G401 (cell line): ENCODE measurements at regions not wholly inside any gene's neighbourhood (a gene's known extent, or its start where the extent isn't known, plus 50 kb on each side); places are given as distances from the start of the nearest gene placed in this dataset.
"Not testable (repeated sequence)": the region's sequence is repeated elsewhere in the genome, so short reads cannot be mapped to it uniquely, and the experiment has no call there.

Experiments used
- DNase-seq: peaks from one replicate; pipeline ENCODE4 v3.0.0-alpha.2; 2015; ENCODE audit warnings: low spot score
- in situ Hi-C: cut with HindIII; loops from 2 replicates; pipeline ENCODE4 v1.10.0; 2016; ENCODE audit warnings: low sequenced_read_pairs, mixed read lengths

DNA sequence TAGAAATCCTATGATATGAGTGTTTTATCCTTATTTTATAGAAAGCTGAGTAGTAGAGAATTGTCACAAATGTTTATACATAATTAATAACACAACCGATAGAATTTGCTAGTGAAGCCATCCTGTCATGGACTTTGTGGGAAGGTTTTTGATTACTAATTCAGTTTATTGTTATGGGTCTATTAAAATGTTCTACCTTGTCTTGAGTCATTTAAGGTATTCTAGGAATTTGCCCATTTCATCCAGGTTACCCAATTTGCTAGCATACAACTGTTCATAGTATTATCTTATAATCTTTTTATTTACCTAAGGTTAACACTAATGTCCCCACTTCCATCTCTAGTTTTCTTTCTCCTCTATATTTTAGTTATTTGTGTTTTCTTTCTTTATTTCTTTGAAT, 553.1 kb upstream of the ATXN7L3B start:
- DNase-seq, result no peak
- in situ Hi-C loops, result no loop called here

DNA sequence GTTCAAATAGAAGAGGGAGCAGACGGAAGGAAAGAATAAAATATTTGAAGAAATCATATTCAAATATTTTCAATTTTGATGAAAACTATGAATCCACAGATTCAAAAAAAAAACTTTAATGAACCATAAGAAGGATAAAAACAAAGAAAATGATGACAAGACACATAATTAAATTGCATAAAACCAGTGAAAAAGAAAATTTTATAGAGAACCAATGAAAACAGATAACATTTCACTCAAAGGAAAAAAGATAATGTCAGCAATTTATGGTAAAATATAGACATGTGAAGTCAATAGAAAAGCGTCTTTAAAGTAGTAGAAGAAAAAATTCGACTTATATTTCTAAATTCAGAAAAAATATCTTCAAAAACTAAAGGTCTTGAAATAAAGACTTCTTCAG, 546.5 kb upstream of the ATXN7L3B start:
- in situ Hi-C loops, result no loop called here
- DNase-seq, result no peak

DNA sequence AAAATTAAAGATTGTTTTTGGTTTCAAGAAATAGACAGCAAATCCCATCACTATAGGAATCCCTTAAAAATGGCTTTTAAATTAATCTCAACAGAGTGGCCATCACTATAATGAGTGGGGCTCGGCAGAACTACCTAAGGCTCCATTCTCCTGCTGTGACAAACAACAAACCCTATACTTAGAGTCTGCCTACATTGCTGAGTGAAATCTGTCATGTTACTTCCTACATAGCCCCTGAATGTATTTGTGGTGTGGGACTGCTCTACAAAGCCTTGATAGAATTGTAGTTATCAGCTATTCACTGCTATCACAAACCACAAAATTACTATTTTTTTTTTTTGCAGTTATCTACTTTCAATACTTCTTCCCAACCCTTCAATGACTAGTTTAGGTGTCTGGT, 538.7 kb upstream of the ATXN7L3B start:
- in situ Hi-C loops, result no loop called here

DNA sequence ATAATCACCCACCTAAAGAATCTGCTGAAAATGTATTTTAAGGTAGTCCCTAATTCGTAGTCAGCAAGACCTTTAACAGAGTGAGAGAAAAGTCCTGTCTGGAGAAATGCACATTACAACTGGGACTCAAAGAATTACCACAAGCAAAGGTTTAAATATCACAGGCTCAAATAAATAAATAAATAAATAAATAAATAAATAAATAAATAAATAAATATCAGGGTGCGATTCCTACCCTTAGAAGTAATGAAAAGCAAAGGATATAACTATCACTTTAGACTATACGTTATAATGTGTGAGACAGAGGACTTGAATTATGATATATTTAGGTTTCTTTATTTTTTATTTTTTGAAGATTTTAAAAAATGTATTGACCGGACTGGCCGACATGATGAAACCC, 522.5 kb upstream of the ATXN7L3B start:
- DNase-seq, result no peak
- in situ Hi-C loops, result no loop called here

More for the DNA sequence above, 538.7 kb upstream of the ATXN7L3B start:
- no peak for DNase-seq

DNA sequence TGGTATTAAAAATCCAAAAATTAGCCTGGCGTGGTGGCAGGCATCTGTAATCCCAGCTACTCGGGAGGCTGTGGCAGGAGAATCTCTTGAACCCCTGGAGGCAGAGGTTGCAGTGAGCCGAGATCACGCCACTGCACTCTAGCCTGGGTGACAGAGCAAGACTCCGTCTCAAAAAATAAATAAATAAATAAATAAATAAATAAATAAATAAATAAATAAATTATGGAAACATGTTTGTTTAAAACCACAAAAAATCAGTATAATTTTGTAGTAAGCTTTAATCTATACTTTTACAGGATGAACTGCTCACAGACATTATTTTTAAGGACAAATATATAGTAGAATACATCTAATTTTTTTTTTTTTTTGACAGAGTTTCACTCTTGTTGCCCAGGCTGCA, 521.3 kb upstream of the ATXN7L3B start:
- in situ Hi-C loops, DNase-seq: not testable (repeated sequence)

DNA sequence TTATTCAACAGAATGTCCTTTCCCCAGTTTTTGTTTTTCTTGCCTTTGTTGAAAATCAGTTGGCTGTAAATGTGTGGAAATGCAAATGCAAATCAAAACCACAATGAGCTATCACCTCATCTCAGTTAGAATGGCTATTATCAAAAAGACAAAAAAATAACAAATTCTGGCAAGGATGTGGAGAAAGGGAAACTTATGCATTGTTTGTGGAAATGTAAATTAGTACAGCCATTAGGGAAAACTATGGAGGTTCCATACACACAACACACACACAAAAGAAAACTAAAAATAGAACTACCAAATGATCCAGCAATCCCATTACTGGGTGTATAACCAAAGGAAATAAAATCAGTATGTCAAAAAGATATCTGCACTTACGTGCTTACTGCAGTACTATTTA, 518.8 kb upstream of the ATXN7L3B start:
- DNase-seq, result no peak
- in situ Hi-C loops, result no loop called here

DNA sequence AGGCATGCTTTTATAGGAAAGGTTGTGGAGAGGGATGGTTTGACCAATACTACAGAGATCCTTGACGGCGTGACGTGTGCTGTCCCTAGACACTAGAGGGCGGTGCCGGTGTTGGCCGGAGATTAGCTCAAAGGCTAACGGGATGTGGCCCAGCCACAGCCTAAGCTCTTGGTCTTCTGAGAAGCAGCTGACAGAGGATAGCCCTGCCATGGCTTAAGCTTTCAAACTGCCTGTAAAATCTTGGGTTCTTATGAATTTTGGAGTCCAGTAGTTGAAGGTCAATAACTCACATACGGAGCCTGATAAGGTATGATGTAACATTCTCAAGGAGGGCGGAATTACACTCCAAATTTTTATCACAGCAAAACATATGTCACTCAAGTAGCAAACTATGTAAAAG, 515.7 kb upstream of the ATXN7L3B start:
- in situ Hi-C loops, result no loop called here

DNA sequence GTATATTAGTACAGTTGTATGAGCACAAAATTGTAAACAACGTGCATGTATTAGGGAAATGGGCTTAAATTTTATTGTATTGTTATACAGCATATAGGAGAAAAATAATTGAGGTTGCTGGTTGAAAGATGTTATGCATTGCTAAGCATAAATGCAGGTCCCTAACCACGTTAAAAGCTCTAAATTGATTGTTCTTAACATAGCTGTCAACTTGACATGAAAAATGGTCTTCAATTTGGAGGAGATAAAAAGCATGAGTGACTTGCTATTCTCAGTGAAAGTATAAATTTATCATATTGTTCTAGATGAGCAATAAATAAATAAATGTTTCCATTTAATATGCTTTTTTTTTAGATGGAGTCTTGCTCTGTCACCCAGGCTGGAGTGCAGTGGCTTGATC, 506.6 kb upstream of the ATXN7L3B start:
- DNase-seq, result no peak
- in situ Hi-C loops, result no loop called here

More for the DNA sequence above, 515.7 kb upstream of the ATXN7L3B start:
- DNase-seq, result peak; percentile 32

DNA sequence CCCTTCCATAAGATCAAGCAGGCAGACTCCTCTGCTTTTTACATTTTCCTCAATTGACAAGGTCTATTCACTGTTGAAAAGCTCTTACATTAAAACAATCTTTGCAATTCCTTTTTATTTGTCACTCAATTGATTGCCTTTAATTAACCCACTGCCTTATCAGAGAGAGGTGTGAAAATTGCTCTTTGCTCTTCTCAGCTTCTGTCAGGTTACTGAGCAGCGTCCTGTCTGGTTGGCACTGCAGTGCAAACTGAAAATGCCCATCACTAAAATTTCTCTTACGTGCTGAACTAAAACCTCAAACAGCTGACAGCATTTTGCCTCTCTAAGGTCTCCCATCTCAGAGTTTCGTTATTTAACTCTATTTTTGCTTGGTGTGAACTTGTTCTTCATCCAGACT, 504.1 kb upstream of the ATXN7L3B start:
- DNase-seq, result no peak
- in situ Hi-C loops, result no loop called here

DNA sequence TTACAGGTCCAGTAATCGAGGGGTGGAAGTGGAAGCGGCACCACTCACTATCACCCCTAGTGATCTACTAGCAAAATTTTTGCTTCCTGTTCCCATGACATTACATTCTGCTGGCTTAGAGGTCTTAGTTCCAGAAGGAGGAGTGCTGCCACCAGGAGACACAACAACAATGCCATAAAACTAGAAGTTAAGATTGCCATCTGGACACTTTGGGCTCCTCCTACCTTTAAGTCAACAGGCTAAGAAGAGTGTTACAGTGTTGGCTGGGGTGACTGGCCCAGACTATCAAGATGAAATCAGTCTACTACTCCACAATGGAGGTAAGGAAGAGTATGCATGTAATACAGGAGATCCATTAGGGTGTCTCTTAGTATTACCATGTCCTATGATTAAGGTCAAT, 498.5 kb upstream of the ATXN7L3B start:
- in situ Hi-C loops, DNase-seq: not testable (repeated sequence)

DNA sequence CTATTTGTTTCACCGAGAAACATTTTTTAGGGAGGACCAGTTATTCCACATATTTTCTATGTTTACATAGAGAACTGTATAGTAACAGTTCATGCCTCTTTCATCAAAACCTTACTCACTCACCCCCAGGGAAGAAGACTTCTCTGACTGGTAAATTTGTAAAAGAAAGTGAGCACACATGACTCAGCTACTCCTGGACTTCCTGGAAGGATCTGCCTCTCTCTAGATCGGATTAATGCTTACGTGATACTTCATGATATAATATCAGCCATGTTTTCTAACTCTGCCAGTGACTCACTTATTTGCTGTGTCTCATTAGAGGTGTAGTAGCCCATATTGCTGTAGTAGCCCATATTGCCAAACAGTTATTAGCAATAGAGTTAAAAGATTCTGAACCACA, 494.3 kb upstream of the ATXN7L3B start:
- no peak for DNase-seq
- in situ Hi-C loops, result no loop called here

DNA sequence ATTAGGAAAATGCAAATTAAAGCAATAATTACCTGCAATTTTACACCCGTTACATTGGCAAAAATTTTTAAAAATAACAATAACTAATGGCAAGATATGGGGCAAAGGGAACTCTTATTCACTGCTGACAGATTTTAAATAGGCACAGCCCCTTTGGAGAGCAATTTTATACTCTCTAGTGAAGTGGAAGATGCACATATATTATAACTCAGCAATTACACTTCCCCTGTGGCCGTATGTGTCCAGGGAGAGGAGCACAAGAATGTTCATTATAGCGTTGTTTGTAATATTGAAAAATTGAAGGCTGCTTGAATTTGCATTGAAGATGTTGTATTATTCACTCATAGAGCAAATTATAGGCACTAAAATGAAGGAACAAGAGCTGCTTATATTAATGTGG, 488.3 kb upstream of the ATXN7L3B start:
- DNase-seq, result no peak
- in situ Hi-C loops, result no loop called here

DNA sequence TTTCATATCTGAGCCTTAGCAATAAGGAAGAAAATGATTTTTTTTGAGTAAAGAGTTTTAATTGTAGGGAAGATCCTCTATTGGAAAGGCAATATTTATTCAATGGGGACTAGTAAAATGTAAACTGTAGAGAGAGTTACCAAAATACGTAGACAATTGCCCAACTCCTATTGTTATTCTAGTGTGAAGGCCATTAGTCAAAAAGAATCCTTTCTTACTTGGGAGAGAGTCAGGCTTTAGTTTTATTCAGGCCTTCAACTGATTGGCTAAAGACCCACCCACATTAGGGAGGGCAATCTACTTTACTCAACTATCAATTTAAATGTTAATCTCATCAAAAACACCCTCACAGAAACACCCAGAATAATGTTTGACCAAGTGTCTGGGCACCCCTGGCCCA, 485.8 kb upstream of the ATXN7L3B start:
- no peak for DNase-seq
- in situ Hi-C loops, result no loop called here

DNA sequence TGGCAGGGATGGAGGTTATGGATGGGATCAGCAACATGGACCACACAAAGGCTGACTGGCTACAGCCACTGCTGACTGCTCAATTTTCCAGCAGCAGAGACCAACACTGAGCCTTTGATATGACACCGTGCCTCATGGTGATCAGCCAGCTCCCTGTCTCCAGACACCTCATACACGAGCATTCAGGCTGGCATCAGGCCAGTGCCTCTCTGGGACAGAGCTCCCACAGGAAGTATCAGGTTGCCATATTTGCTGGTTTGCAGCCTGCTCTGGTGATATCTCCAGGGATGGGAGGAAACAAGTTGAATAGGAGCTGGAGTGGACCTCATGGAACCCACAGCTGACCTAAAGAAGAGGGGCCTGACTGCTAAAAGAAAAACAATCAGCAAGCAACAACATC, 471.2 kb upstream of the ATXN7L3B start:
- in situ Hi-C loops, result no loop called here
- no peak for DNase-seq

DNA sequence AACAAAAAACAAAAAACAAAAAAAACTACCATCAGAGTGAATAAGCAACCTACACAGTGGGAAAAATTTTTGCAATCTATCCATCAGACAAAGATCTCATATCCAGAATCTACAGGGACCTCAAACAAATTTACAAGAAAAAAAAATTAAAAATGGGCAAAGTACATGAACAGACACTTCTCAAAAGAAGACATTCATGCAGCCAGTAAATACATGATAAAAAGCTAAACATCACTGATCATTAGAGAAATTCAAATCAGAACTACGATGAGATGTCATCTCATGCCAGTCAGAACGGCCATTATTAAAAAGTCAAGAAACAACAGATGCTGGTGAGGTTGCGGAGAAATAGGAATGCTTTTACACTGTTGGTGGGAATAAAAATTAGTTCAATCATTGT, 466.5 kb upstream of the ATXN7L3B start:
- in situ Hi-C loops, result no loop called here
- DNase-seq, result no peak

DNA sequence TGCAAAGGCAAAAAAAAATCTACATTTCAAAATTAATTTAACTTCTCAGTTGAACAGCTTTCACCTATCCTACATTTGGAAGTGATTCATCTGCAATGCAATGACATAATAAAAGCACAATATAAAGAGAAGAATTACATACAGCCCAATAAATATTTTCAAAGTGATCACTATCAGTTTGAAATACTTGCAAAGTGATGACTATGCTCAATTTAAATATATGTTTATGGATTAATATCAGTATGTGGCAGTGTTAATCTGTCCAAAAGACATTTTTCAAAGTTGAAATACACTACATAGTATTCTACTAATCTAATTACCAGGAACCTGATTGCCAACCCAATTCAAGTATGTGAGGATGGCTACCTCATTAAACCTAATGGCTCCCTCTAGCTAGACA, 460.7 kb upstream of the ATXN7L3B start:
- DNase-seq, result no peak
- in situ Hi-C loops, result no loop called here

DNA sequence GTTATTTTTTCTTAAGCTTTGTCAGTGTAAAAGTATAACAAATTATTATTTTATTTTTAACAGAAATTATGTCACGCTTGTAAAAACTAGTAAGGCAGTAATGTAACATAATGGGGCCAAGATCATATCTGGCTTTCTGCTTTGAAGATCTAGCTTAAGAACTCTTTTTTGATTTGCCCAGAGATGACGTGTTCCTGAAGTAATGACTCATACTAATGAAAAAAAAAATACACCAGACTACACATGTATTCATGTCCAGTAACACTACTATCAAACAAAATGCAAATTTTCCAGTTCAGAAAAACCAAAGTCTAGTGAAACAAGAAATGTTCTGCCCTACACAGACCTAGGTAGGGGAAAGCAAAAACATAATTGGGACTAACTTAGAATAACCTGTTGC, 432.2 kb upstream of the ATXN7L3B start:
- in situ Hi-C loops, result no loop called here
- DNase-seq, result no peak

DNA sequence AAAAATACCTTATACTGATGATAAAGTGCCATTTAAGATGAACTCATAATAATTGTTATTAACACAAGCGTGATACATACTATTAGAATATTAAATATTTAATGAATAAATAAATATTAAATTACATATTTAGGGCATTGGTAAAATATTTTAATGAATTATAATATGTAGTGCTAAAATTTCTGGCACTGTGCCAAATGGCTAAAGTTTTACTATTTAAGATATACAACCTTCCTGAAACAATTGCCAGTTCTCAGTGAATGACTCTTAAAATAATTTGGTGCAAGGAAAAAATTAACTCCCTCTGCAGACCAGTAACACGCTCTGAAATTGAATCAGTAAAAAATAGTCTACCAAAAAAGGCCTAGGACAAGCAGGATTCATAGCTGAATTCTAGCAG, 428.9 kb upstream of the ATXN7L3B start:
- in situ Hi-C loops, result no loop called here
- DNase-seq, result no peak

DNA sequence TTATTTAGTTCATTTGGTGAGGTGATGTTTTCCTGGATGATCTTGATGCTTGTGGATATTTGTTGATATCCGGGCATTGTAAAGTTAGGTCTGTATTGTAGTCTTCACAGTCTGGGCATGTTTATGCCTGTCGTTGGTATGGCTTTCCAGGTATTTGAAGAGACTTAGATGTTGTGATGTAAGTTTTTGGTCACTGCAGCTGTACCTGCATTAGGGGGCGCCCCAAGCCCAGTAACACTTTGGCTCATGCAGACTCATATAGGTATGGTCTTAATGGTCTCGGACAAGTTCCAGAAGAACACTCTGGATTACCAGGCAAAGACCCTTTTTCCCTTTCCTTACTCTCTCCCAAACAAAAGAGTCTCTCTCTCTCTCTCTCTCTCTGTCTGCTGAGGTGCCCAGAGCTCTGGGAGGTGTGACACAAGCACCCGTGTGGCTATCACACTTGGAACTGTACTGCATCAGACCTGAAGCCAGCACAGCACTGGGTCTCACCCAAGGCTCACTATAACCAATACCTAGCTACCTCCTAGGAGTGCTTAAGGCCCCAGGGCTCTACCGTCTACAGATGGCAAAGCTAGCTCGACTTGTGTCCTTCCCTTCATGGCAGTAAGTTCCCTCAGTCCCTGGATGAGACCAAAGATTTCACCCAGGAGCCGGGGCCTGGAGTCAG, 425.8 kb upstream of the ATXN7L3B start:
- in situ Hi-C loops, result no loop called here

DNA sequence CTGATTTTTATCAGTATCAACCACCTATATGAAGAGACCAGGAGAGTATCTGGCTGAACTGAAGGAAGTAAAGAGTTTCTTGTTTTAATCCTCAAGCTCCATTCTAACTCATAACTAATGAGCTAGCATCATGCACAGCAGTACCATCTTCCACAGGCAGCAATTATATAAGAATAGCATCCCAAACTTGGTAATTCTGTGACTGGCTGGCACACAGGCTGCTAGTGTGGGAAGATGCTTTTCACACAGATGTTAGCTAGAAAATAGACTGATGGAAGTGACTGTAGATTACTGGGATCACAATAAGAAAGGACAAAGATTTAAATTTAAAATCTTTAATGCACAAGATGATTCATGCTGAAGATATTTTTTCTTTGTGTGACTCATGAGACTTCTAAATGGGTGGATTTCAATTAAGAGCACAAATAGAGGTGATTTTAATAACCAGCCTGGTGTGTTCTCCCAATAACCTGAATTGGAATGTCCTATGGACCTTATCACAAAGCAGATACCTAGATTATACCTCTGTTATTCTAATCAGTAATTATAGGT, 417.7 kb upstream of the ATXN7L3B start:
- DNase-seq, result no peak
- in situ Hi-C loops, result no loop called here

More for the DNA sequence above, 425.8 kb upstream of the ATXN7L3B start:
- DNase-seq, result peak; percentile 9

DNA sequence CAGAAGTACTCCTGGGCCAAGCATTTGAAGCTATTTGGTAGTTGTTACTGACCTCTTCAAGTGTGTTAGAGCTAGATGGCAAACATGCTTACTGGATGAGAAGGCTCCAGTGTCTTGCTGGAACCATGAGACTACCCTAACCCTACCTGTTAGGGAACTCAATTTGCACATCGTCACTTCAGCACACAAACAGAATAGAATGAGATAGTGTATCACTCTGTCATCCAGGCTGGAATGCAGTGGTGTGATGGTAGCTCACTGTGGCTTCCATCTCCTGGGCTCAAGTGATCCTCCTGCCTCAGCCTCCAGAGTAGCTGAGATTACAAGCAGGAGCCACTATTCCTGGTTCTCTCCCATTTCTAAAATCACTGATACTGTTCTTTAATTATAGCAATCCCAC, 417.0 kb upstream of the ATXN7L3B start:
- in situ Hi-C loops, result no loop called here
- no peak for DNase-seq
